ENCODE measurements at regions not wholly inside any gene's neighbourhood (a gene's known extent, or its start where the extent isn't known, plus 50 kb on each side); places are given as distances from the start of the nearest gene placed in this dataset.
"Not testable (repeated sequence)": the region's sequence is repeated elsewhere in the genome, so short reads cannot be mapped to it uniquely, and the experiment has no call there.

DNA sequence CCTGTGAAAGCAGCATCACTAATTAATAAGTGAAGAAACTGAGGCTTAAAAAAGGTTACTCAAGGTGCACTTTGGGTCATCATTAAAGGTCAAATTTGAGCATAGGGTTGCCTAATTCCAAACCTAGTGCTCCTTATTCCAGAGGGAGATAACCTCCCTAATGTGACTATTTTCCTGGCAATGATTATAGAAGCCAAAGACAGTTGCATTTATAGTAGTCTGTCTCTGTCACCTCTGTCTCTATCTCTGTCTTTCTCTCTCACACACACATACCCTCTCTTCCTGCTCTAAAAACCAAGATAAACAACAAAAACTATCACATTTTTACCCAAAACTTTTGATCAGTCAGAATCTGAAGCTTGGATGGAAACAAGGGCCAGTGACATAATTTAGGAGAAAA is 172.0 kb upstream of the LMCD1 start:
- in situ Hi-C loops (cut with MboI; ENCODE audit: low sequenced_read_pairs), result no loop called here

DNA sequence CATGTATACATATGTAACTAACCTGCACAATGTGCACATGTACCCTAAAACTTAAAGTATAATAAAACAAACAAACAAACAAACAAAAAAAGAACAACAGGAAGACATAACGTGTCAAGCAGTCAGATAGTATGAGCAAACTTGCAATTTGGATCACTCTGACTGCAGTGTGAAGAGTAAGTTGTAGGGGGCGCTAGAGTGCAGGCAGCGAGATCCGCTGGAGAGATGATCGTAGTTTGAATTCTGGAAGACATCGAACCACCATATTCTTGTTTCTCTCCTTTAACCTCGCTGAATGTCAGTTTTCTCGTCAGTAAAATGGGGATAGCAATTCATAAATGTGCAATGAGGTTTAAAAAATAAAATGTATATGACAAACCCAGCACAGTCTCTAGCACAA is 165.2 kb upstream of the LMCD1 start:
- in situ Hi-C loops (cut with MboI; ENCODE audit: low sequenced_read_pairs), result no loop called here

- in situ Hi-C loops (cut with MboI; ENCODE audit: low sequenced_read_pairs), result no loop called here
These were observed 163.2 kb upstream of the LMCD1 start for GRCh38 chr3:8338424-8338823.

DNA sequence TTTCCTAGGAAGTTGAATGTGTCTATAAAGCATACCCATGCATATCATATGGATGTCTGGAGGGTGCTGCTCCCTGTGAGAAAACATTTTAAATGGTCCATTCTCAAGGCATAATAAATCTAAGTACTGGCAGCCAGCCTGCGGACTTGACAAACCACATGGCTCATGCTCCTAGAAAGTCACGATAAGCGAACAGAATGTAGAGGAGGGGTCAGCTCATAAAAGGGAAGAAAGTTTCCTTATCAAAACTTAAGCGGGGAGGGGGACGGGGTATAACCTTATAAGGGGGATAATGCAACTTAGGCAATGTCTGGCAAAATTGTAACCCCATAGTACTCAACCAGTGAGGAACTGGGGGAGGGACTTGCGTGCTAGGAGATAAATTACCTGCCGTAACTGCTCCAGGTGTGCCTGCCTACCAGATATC is 159.8 kb upstream of the LMCD1 start:
- in situ Hi-C loops (cut with MboI; ENCODE audit: low sequenced_read_pairs), result no loop called here

GRCh38 chr3:8343058-8343457 is 158.6 kb upstream of the LMCD1 start:
- in situ Hi-C loops (cut with MboI; ENCODE audit: low sequenced_read_pairs), result no loop called here

DNA sequence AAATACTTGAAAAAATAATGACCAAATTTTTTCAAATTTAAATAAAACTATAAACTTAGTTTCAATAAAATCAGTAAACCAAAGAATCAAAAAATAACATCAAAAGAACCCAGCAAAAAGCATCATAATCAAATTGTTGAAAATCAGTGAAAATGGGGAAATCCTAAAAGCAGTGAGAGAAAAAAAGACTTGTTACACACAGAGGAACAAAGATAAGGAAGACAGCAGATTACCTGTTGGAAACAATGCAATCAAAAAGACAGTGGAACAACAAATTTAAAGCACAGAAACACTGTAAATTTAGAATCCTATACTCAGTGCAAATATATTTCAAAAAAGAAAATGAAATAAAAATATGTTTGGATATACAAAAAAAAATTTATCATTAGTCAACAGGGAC is 156.2 kb upstream of the LMCD1 start:
- in situ Hi-C loops (cut with MboI; ENCODE audit: low sequenced_read_pairs), result no loop called here

DNA sequence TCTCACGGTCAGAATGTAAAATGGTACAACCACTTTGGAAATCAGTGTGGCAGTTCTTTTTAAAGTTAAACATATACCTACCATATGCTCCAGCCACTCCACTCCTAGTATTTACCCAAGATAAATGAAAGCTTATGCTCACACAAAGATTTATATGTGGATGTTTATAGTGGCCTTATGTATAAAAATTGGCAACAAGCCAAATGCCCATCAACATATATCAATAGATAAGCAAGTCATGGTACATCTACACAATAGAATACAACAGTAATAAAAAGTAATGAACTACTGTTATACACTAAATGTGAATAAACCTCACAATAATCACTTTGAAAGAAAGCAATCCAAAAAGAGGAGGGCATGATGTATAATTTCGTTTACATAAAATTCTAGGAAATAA is 153.5 kb upstream of the LMCD1 start:
- in situ Hi-C loops (cut with MboI; ENCODE audit: low sequenced_read_pairs), result no loop called here

DNA sequence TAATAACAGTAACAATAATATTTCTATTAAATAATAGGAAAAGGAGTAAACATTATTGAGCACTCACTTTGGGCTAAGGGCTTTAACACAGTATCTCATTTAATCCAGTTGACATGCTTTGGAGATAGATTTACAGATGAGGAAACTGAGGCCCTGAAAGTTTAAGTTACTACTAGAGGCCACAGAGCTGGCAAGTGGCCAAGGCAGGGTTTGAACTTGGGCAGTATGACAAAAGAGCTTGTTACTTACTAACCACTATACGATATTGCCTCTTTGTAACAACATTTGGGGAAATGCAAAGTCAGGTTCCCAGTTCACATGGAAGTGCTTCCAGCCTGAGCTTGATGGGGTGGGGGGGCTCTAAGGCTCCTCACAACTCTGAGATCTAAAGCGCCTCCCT is 149.1 kb upstream of the LMCD1 start:
- in situ Hi-C loops (cut with MboI; ENCODE audit: low sequenced_read_pairs), result no loop called here

DNA sequence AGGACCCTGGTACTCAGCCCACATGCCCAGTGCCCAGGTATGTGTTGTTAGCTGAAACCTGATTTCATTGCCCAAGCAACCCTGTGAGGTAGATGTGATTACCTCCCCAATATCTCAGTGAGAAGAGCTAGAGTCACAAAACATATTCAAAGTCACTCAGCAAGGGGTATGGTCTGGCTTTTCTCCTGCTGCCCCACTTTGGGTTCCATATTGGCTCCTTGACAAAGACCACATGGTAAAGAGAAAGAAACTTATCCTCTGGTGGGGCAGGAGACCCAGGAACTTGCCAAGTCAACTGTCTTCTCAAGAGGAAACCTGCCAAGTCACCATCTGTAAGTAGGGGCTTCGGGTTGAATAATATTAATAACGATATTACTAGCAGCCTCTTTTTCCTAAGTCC is 148.3 kb upstream of the LMCD1 start:
- in situ Hi-C loops (cut with MboI; ENCODE audit: low sequenced_read_pairs), result no loop called here

GRCh38 chr3:8355346-8355745 is 146.3 kb upstream of the LMCD1 start:
- in situ Hi-C loops (cut with MboI; ENCODE audit: low sequenced_read_pairs), result no loop called here

DNA sequence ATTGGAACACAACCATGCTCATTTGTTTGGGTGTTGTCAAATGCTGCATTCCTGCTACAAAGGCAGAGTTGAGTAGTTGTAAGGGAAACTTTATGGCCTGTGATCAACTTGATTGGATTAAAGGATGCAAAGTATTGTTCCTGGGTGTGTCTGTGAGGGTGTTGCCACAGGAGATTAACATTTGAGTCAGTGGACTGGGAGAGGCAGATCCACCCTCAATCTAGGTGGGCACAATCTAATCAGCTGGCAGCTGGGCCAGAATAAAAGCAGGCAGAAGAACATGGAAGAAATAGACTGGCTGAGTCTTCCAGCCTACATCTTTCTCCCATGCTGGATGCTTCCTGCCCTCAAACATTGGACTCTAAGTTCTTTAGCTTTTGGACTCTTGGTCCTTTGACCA is 145.6 kb upstream of the LMCD1 start:
- in situ Hi-C loops (cut with MboI; ENCODE audit: low sequenced_read_pairs), result not testable (repeated sequence)

DNA sequence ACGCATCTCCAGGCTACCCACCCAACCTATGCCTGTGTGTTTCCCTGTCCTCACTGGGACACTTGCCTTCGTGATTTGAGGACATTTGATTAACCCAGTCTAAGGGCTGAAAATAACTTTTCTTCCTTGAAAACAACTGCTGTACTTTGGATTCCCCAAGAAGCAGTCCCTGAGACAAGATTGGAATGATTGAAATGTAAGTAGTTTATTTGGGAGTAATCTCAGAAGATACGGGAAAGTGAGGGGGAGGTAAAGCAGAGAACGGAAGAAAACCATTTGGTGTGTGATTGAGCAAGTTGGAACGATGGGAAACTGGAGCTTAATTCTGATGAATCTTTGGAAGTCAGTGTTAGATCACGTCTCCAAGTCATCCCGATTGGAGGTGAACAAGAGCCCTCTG is 143.8 kb upstream of the LMCD1 start:
- in situ Hi-C loops (cut with MboI; ENCODE audit: low sequenced_read_pairs), result no loop called here

GRCh38 chr3:8359133-8359532 is 142.5 kb upstream of the LMCD1 start:
- in situ Hi-C loops (cut with MboI; ENCODE audit: low sequenced_read_pairs), result no loop called here

DNA sequence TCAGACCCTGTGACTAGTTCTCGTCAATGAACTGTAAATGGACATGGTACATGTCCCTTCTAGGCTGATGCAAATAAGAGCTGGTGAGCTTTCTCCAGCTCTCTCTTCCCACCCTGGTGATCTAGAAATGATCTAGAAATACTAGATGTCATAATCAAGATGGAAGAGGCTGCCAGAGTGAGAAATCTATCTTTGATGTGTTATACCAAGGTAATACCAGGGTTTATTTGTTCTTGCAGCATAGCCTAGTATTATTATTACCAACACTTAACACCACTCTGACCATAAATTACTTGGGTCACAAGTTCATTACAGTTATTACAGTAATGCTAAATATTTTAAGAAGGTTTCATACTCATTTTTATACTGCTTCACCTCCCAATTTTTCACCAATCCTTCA is 138.4 kb upstream of the LMCD1 start:
- in situ Hi-C loops (cut with MboI; ENCODE audit: low sequenced_read_pairs), result no loop called here

- in situ Hi-C loops (cut with MboI; ENCODE audit: low sequenced_read_pairs), result no loop called here
These were observed 136.1 kb upstream of the LMCD1 start for GRCh38 chr3:8365541-8365940.

- in situ Hi-C loops (cut with MboI; ENCODE audit: low sequenced_read_pairs), result no loop called here
These were observed 135.3 kb upstream of the LMCD1 start for GRCh38 chr3:8366219-8366810.

DNA sequence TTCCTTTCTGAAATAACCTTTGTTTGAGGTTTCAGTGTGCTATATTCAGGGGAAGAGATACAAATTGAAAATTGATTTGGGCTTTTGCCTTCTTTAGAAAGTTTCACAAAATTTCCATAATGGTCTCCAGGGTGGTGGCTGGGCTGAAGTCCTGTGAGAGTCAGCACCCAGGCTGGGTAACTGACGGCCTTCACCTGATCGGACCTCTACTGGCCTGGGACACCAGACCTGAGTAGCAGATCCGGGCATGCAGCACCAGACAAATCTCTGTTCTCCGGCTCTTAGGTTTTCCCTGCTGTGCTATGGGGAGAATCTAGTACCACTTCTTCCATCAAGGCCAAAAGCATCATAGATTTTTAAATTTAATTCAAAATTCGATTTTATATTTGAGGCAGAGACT is 133.0 kb upstream of the LMCD1 start:
- in situ Hi-C loops (cut with MboI; ENCODE audit: low sequenced_read_pairs), result no loop called here

DNA sequence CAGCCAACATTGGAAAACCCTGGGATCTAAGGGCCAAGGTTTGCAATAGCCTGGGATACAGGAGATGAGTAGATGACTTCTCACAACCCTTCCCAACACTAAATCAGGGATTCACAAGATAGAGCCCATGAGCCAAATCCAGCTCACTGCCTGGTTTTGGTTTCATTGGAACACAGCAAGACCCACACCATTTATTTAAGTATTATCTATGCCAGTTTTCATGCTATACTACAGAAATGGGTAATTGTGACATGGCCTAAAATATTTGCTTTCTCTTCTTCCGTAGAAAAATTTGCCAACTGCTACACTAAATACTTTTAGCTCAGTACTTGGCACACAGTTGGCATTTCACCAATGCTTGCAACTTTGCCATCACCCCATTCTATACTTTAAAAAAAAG is 132.0 kb upstream of the LMCD1 start:
- in situ Hi-C loops (cut with MboI; ENCODE audit: low sequenced_read_pairs), result no loop called here

DNA sequence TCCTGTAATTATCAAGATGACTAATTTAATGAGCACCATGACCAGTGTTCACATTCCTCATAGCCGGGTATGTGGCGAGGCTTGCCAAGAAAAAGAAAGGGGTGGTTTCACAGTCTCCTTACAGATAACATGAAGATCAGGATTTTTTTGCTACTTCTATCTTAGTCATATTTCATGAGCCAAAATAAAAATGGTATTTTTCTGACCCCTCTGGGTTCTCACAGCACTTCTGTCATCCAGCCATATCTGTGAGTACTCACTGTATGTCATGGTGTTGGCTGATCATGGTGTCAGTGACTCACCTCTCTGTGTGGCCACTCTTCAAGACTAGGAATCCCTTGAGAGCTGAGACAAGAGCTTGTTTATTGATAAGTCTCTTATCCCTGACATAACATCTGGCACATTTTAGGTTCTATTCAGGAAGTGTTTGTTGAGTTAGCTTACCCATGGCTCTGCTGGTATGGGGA is 130.5 kb upstream of the LMCD1 start:
- in situ Hi-C loops (cut with MboI; ENCODE audit: low sequenced_read_pairs), result no loop called here

DNA sequence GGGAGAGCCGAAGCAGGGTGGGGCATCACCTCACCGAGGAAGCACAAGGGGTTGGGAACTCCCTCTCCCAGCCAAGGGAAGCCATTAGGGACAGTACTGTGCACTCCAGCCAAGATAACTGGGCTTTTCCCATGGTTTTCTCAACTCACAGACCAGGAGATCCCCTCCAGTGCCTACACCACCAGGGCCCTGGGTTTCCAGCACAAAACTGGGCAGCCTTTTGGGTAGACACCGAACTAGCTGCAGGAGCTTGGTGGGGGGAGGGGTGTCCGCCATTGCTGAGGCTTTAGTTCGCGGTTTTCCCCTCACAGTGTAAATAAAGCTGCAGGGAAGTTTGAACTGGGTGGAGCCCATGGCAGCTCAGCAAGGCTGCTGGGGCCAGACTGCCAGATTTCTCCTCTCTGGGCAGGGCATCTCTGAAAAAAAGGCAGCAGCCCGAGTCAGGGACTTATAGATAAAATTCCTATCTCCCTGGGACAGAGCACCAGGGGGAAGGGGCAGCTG is 129.6 kb upstream of the LMCD1 start:
- in situ Hi-C loops (cut with MboI; ENCODE audit: low sequenced_read_pairs), result no loop called here

GRCh38 chr3:8380904-8381704 is 120.5 kb upstream of the LMCD1 start:
- in situ Hi-C loops (cut with MboI; ENCODE audit: low sequenced_read_pairs), result no loop called here

DNA sequence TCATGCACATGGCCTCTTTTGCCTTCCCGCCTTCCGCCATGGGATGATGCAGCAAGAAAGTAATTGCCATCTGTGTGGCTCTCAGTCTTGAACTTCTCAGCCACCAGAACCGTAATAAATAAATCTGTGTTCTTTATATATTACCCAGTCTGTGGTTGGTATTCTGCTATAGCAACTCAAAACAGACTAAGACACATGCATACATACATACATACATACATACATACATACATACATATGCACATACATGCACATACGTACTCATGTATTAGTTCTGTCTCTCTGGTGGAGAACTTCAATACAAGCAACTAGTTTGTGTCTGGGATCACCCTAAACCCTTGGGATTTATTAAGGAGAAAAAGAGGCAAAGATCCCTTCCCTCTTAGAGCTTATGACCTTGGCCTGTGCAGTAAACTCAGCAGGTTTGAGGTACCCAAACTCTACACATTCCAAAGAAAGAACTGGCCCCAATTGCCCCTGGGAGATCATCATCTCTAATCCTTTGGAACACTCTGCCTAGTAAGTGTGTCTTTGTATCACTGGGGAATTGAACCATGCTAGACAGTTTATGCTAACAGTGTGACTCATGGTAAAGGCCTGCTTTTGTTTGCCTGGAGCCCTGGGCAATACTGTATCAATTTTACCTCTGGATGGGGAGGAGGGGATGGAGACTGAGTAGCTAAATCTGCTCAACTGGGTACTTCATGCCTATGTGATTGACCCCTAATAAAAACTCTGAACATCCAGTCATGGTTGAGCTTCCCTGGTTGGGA is 115.6 kb upstream of the LMCD1 start:
- in situ Hi-C loops (cut with MboI; ENCODE audit: low sequenced_read_pairs), result no loop called here
